ENCODE measurements at regions not wholly inside any gene's neighbourhood (a gene's known extent, or its start where the extent isn't known, plus 50 kb on each side); places are given as distances from the start of the nearest gene placed in this dataset.

- no peak for ATAC-seq
- intact Hi-C loops (cut with micrococcal nuclease; ENCODE audit: unreplicated experiment), result no loop called here
Measured at GRCh38 chr10:56973766-56974165, 612.7 kb upstream of the ZWINT start.

GRCh38 chr10:56943221-56943755 is 582.2 kb upstream of the ZWINT start:
- intact Hi-C loops (cut with micrococcal nuclease; ENCODE audit: unreplicated experiment) (no loop called here), in situ Hi-C loops (cut with HindIII; ENCODE audit: low pct_unique_long_range_greater_than_20kb, low sequenced_read_pairs) (no loop called here)
- ChIA-PET POLR2A (no interaction called here), CTCF (no interaction called here)
- Histone ChIP-seq H3K9me3 (ENCODE audit: control insufficient read depth, insufficient read depth, low read depth, low read length) (peaks cover 3% of the 10 kb centered on the region; the same call in 1 of the 2 replicates), H3K36me3 (ENCODE audit: control insufficient read depth, insufficient read depth, low read length) (no peaks in the 10 kb centered on the region), H3K4me3 (ENCODE audit: low read depth in 2 of 2, low read length in 2 of 2) (no peak overlapping the region), H3K27ac (ENCODE audit: low read length) (no peak overlapping the region), H3K4me1 (ENCODE audit: control insufficient read depth, insufficient read depth, low read length) (no peaks in the 10 kb centered on the region), H3K27me3 (ENCODE audit: control insufficient read depth, insufficient read depth, low read length) (no peaks in the 10 kb centered on the region)
- BruUV-seq (replicated peaks), result no TSS peak
- DNase-seq (ENCODE audit: low read depth, low spot score), result no peak
- ATAC-seq, result no peak
- TF ChIP-seq TCF7L2 (IDR thresholded peaks at IDR 0.05; ENCODE audit: low read depth, low read length) (no peak), POLR2AphosphoS5 (IDR thresholded peaks at IDR 0.05; ENCODE audit: low read depth, low read length) (no peak), REST (IDR thresholded peaks at IDR 0.05; ENCODE audit: insufficient read depth in 1 of 2, low read depth in 2 of 2, low read length in 1 of 2) (no peak), CTCF (IDR thresholded peaks at IDR 0.05) (no peak), SIN3A (IDR thresholded peaks at IDR 0.05; ENCODE audit: borderline replicate concordance, insufficient read depth, low read depth, low read length) (no peak)

More at GRCh38 chr10:56973766-56974165, 612.7 kb upstream of the ZWINT start:
- no TSS peak for BruUV-seq (replicated peaks)
- Histone ChIP-seq H3K4me3 (ENCODE audit: low read depth in 2 of 2, low read length in 2 of 2) (no peak overlapping the region), H3K27me3 (ENCODE audit: control insufficient read depth, insufficient read depth, low read length) (no peaks in the 10 kb centered on the region), H3K9me3 (ENCODE audit: control insufficient read depth, insufficient read depth, low read depth, low read length) (no peaks in the 10 kb centered on the region), H3K36me3 (ENCODE audit: control insufficient read depth, insufficient read depth, low read length) (no peaks in the 10 kb centered on the region), H3K4me1 (ENCODE audit: control insufficient read depth, insufficient read depth, low read length) (no peaks in the 10 kb centered on the region), H3K27ac (ENCODE audit: low read length) (no peak overlapping the region)
- POLR2A ChIA-PET, result no interaction called here
- TF ChIP-seq CTCF (IDR thresholded peaks at IDR 0.05), result no peak
- TF ChIP-seq TCF7L2 (IDR thresholded peaks at IDR 0.05; ENCODE audit: low read depth, low read length), result no peak
- no peak for TF ChIP-seq REST (IDR thresholded peaks at IDR 0.05; ENCODE audit: insufficient read depth in 1 of 2, low read depth in 2 of 2, low read length in 1 of 2)
- no peak for TF ChIP-seq SIN3A (IDR thresholded peaks at IDR 0.05; ENCODE audit: borderline replicate concordance, insufficient read depth, low read depth, low read length)
- TF ChIP-seq POLR2AphosphoS5 (IDR thresholded peaks at IDR 0.05; ENCODE audit: low read depth, low read length), result no peak
- no peak for DNase-seq (ENCODE audit: low read depth, low spot score)
- CTCF ChIA-PET, result no interaction called here
- in situ Hi-C loops (cut with HindIII; ENCODE audit: low pct_unique_long_range_greater_than_20kb, low sequenced_read_pairs), result no loop called here

Measured in Panc1 (cell line).